D721Med (cell line): ENCODE measurements at regions not wholly inside any gene's neighbourhood (a gene's known extent, or its start where the extent isn't known, plus 50 kb on each side); places are given as distances from the start of the nearest gene placed in this dataset.

ENCODE experiments used
- DNase-seq: peaks from one replicate; pipeline ENCODE4 v3.0.0; 2011; ENCODE audit warnings: low spot score; ENCODE audit not compliant: insufficient read length
- FAIRE-seq: peaks from 2 replicates; lab custom pipeline; 2011; peaks lifted over from hg19 to GRCh38; lab: Jason Lieb, UNC
- TF ChIP-seq, protein P1 (sequence below): IDR thresholded peaks from 2 replicates; pipeline ENCODE4 v1.5.1; 2012; ENCODE audit warnings: mild to moderate bottlenecking, control low read depth; ENCODE audit not compliant: insufficient read depth; ENCODE audit errors: missing control alignments

DNA sequence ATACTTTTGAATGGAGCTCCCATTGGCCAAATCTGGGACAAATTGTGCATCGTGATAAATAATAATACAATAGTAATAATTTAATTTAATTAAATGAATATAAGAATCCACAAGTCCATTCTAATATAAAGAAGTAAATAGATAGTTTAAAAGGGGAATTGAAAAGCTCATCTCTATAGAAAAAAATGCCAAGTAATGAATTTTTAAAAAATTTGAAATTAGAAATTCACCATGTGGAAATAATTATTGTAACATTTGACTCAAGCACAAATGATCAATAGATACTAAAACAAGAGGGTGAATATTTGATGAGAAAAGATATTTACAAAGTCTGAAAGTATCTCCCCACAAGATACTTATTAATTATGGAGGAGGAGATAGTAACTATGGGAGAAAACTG, 467.4 kb downstream of the CETN3 start:
- DNase-seq (no peak), FAIRE-seq (no peak)
- TF ChIP-seq, protein P1, sequence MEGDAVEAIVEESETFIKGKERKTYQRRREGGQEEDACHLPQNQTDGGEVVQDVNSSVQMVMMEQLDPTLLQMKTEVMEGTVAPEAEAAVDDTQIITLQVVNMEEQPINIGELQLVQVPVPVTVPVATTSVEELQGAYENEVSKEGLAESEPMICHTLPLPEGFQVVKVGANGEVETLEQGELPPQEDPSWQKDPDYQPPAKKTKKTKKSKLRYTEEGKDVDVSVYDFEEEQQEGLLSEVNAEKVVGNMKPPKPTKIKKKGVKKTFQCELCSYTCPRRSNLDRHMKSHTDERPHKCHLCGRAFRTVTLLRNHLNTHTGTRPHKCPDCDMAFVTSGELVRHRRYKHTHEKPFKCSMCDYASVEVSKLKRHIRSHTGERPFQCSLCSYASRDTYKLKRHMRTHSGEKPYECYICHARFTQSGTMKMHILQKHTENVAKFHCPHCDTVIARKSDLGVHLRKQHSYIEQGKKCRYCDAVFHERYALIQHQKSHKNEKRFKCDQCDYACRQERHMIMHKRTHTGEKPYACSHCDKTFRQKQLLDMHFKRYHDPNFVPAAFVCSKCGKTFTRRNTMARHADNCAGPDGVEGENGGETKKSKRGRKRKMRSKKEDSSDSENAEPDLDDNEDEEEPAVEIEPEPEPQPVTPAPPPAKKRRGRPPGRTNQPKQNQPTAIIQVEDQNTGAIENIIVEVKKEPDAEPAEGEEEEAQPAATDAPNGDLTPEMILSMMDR, result no peak

DNA sequence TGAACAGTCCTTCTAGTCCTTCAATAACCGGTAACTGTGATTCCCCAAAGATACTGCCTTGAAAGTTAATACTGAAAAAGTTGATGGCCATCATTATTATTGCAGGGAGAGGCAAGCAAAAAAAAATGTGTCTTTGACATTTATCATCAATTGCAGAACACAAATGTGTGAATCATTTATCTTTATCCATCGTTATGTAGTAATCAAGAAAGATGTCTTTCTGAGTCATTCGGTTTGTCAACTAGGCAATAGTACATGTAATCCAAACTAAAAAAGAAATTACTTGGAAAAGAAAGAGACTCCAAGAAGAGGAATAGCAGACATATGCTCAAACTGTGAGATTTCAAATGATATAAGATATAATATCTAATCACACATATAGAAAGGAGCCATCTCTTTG, 473.0 kb downstream of the CETN3 start:
- DNase-seq, result no peak
- no peak for FAIRE-seq
- TF ChIP-seq, protein P1, result no peak

DNA sequence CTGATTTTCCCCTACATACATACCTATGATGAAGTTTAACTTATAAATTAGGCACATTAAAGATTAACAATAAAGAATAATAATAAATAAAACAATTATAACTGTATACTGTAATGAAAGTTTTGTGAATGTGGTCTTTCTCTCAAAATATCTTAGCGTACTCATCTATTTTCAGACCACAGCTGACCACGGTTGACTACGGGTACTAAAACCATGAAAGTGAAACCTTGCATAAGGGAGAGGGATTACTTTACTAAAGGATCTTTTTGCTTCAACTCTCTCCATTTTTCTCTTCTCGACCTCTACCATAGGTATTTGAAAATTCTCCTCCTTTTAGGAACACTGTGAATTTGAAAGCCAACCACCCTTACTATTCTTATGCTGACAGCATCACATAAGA, 475.5 kb downstream of the CETN3 start:
- TF ChIP-seq, protein P1, result no peak
- FAIRE-seq, result no peak
- no peak for DNase-seq

DNA sequence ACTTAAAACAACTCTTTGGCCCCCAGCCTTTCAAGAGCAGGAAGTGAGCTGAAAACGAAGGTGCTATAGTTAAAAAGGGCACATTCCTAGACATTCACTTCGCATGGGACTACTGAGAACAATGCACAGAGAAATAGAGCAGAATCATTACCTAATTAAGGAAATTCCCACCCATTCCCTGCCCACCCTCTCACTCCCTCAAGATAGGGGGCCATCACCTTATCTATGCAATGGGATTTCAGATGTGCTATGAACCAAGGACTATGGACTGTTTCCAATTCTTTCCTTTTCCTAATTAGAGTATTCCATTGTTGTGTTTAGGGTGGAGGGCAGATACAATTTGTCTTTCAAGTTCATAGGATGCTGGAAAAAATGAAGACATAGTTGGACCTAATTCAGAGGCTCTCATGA, 476.8 kb downstream of the CETN3 start:
- FAIRE-seq (no peak), DNase-seq (no peak)
- TF ChIP-seq, protein P1, result no peak

DNA sequence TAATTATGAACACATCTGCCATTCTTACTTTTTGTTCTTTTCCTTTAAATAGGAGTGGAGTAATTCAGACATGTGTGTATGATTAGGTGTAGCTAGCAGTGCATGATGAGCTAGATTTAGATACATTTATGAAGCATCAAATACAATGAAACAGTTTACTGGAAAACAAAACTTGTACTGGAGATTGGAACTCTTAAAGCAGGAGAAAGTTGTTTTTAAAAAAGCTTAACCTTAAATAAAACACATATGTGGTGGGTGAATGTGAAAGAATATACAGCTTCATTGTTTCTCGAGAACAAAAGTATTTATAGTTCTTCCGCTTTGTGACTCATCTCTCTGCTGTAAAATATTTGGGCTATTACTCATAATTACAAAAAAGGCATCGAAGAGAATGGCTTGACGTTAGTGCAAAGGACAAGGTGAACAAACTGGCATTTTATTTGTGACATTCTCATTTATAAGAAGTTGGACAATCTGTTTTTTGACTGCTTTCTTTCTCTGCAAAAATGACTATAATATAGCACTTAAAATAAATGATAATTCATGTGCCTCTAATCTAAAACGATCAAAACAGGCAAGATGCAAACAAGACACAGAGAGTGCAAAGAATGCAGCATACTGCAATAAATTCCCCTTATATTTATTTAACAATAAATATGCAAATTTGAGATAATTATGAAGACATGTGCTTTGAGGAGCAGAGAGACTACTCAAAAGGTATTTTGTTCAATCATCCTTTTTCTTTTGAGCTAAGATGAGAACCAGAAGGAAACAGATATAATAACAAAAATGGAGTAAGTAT, 478.8 kb downstream of the CETN3 start:
- TF ChIP-seq, protein P1, result no peak
- DNase-seq, result no peak
- no peak for FAIRE-seq

DNA sequence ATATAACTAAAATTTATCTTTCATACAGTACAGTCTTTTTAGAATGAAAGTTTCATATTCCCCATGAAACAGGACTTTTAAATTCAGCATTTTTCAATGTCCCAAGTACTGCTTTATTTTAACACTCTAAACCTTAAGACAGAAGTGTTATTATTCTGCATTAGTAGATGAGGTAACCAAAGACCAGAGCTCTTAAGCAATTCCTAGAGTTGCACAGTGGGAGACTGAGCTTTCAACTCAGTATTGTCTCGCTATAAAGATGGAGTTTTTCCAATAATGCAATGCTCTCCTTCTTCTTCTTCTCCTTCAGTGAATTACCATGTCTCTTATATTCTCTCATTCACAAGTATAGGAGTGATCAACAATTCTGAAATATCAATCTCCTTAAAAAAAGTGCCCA, 479.7 kb downstream of the CETN3 start:
- TF ChIP-seq, protein P1, result no peak
- no peak for FAIRE-seq
- DNase-seq, result no peak

DNA sequence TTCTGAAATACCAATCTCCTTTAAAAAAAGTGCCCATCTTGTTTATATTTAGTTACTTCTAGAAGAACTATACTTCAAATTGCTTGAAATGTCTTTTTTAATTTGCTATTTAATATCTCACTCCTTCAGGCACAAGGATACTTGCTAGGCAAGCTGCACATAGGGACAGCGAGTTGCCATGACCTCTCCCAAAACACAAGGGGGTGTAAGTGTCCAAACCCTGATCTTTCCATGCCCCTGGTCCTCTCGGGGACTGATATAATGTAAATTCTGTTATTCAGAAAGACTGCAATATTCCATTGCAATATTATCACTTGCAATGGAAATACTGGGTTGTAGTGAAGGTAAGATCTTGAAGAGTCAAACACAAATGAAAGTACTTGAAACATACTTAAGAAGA, 480.4 kb downstream of the CETN3 start:
- FAIRE-seq (no peak), DNase-seq (no peak)
- TF ChIP-seq, protein P1, result no peak
